H1 (cell line): ENCODE measurements at regions not wholly inside any gene's neighbourhood (a gene's known extent, or its start where the extent isn't known, plus 50 kb on each side); places are given as distances from the start of the nearest gene placed in this dataset.

Source experiments
- POLR2AphosphoS5 ChIP-seq: IDR thresholded peaks from 2 replicates; pipeline ENCODE4 v1.6.1; 2011; ENCODE audit warnings: low read depth, low read length
- RNF2 ChIP-seq: fragments of 200-900, 300-1000 bp; sonication (generic); IDR thresholded peaks from 2 replicates; pipeline ENCODE4 v1.7.1; 2016; ENCODE audit warnings: borderline replicate concordance, low read depth, mild to moderate bottlenecking, antibody characterized with exemption, low read length; ENCODE audit not compliant: poor library complexity, severe bottlenecking; ENCODE audit errors: missing control alignments

GRCh38 chr3:178916223-178916622, 155.4 kb downstream of the ZMAT3 start (continued):
- no peak for TF ChIP-seq RNF2
- TF ChIP-seq POLR2AphosphoS5 = no peak
